Small intestine (tissue), 7 donors: ENCODE measurements at regions not wholly inside any gene's neighbourhood (a gene's known extent, or its start where the extent isn't known, plus 50 kb on each side); places are given as distances from the start of the nearest gene placed in this dataset.

Experiments
- DNase-seq, 2 donors: peaks; one replicate each; pipeline versions ENCODE4 v3.0.0 to v3.0.0-alpha.2; 2013
- FAIRE-seq: peaks from 2 replicates; lab custom pipeline; 2012; peaks lifted over from hg19 to GRCh38; lab: Jason Lieb, UNC
- H3K27ac ChIP-seq, 3 donors: one replicate each; pipeline ENCODE4 v1.5.1; 2013; ENCODE audit warnings: low read length in 2 of 3, mild to moderate bottlenecking in 2 of 3, control low read depth in 1 of 3, inconsistent platforms in 1 of 3, low read depth in 1 of 3, moderate library complexity in 1 of 3
- H3K27me3 ChIP-seq, 3 donors: one replicate each; pipeline ENCODE4 v1.6.1; 2013; ENCODE audit warnings: low read length in 3 of 3, inconsistent platforms in 1 of 3; ENCODE audit not compliant: control insufficient read depth in 3 of 3, insufficient read depth in 3 of 3
- H3K36me3 ChIP-seq, 3 donors: one replicate each; pipeline ENCODE4 v1.6.1; 2013; ENCODE audit warnings: low read length in 3 of 3, inconsistent platforms in 1 of 3, low read depth in 1 of 3, mild to moderate bottlenecking in 1 of 3, moderate library complexity in 1 of 3; ENCODE audit not compliant: control insufficient read depth in 3 of 3, insufficient read depth in 2 of 3
- H3K4me1 ChIP-seq, 3 donors: one replicate each; pipeline ENCODE4 v1.6.1; 2013; ENCODE audit warnings: low read length in 2 of 3, inconsistent platforms in 1 of 3, low read depth in 1 of 3, mild to moderate bottlenecking in 1 of 3, moderate library complexity in 1 of 3; ENCODE audit not compliant: control insufficient read depth in 3 of 3, insufficient read depth in 2 of 3
- H3K4me3 ChIP-seq, 3 donors: one replicate each; pipeline ENCODE4 v1.5.1; 2013; ENCODE audit warnings: low read length in 3 of 3, control low read depth in 1 of 3, inconsistent platforms in 1 of 3, low read depth in 1 of 3, mild to moderate bottlenecking in 1 of 3, moderate library complexity in 1 of 3
- H3K9me3 ChIP-seq, 2 donors: one replicate each; pipeline ENCODE4 v1.6.1; 2013; ENCODE audit warnings: low read depth in 1 of 2, low read length in 1 of 2; ENCODE audit not compliant: control insufficient read depth in 2 of 2, insufficient read depth in 1 of 2
- WGBS, 3 donors: extraction: QIAGEN DNeasy Blood & Tissue Kit; methylation state at CpG; one replicate each; pipeline ENCODE4 v1.1.7; 2013; 5-methylcytosine and 5-hydroxymethylcytosine counted together
- donor health status: healthy with polysubstance abuse.
- donor health status: control.
- donor health status: control.
- donor health status: Bipolar disorder and iron deficiency.
- donor health status: healthy.

DNA sequence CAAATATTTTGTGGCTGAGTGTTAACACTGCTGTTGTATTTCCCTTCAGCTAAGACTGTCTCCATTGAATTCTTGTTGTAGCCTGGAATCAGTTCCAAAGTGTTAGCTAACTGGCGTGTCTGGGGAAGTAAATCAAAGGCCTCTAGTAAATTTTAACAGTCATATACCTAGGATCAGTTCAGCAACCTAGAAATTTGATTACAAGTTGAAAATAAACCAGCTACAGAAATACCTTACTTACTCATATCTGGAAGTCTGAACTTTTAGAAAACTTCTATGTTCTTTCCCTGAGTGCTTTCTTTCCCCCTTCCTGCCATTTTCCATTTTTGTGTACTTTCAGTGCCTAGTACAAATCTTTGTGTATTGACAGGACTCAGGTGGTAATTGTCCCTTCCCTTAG lies 396.7 kb upstream of the DCC start:
- Histone ChIP-seq H3K4me3 (no peak overlapping the region), H3K9me3 (peaks cover 0 to 2% of the 10 kb centered on the region in 2 donors), H3K27ac (no peak overlapping the region), H3K27me3 (no peaks in the 10 kb centered on the region), H3K36me3 (no peaks in the 10 kb centered on the region), H3K4me1 (no peaks in the 10 kb centered on the region)
- DNase-seq (no peak), FAIRE-seq (no peak)
- 67 to 88% (median 76%) methylated on average over 1 of the region's 1 CpG for WGBS, 3 donors

- WGBS, 3 donors, result 38 to 68% (median 41%) methylated on average over 4 of the region's 4 CpGs
- Histone ChIP-seq H3K4me1 (no peaks in the 10 kb centered on the region), H3K4me3 (no peak overlapping the region), H3K9me3 (peaks cover 0 to 2% of the 10 kb centered on the region in 2 donors), H3K36me3 (no peaks in the 10 kb centered on the region), H3K27ac (no peak overlapping the region), H3K27me3 (no peaks in the 10 kb centered on the region)
- no peak for FAIRE-seq
- no peak for DNase-seq
Observed at GRCh38 chr18:51946946-51947345, 393.1 kb upstream of the DCC start.

DNA sequence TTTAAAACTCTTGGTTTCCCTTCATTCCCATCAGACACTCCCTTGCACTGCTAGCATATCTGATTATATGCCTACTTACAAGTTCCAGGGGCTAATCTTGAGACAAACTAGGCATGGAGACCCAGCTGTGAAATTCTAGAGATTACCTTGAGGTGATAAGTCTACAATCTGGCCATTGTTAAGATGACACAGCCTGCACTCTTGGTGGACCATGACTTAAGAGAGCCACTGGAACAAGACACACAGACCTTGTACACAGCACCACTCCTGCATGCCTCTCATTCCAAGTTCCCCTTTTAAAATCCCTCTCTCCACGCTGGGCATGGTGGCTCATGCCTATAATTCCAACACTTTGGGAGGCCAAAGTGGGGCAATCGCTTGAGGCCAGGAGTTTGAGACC lies 387.2 kb upstream of the DCC start:
- Histone ChIP-seq H3K4me3 (no peak overlapping the region), H3K9me3 (no peaks in the 10 kb centered on the region), H3K36me3 (no peaks in the 10 kb centered on the region), H3K27me3 (no peaks in the 10 kb centered on the region), H3K27ac (no peak overlapping the region), H3K4me1 (no peaks in the 10 kb centered on the region)
- FAIRE-seq (no peak), DNase-seq (no peak)
- 67 to 79% (median 75%) methylated on average over 2 of the region's 2 CpGs for WGBS, 3 donors

DNA sequence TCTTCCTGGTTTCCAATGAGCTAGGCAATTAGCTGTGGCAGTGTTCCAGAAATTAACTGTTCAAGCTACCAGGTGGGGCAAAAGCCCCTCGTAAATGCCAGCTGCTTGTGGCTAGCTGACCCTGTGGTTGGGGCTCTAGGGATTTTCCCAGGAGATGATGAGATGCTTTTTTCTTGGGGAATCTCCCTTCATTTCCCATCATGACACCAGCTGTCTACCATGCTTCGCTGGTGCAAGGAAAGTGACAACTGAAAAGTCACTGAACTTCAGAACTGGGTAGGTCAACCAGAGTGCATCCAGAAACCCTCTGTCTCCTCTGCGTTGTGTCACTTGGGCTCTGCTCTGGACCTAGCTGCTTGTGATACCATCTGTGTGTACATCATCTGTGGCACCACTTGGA lies 386.5 kb upstream of the DCC start:
- FAIRE-seq (no peak), DNase-seq (no peak)
- WGBS, 3 donors, result 54 to 71% (median 59%) methylated on average over 3 of the region's 3 CpGs
- no peak overlapping the region for H3K4me3 ChIP-seq
- no peak overlapping the region for H3K27ac ChIP-seq
- H3K36me3 ChIP-seq, result no peaks in the 10 kb centered on the region
- H3K27me3 ChIP-seq, result no peaks in the 10 kb centered on the region
- no peaks in the 10 kb centered on the region for H3K4me1 ChIP-seq
- H3K9me3 ChIP-seq, result no peaks in the 10 kb centered on the region

DNA sequence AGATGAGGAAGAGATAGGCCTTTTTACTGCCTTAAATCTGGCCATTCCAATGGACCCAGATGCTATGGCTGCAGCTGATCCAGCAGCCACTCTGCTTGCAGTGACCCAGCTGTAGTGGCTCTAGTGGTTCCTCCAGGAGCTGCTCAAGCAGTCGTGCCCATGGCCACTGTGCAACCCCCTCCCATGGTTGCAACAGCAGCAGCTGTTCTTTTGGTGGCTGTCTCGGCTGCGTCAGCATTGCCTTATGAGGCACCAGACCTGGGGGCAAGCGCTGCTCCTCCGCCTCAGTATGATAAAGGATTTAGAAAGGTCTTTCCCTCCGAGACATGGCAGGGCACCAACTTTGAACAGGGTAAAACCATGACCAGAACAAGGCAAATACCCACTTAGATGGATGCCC lies 384.9 kb upstream of the DCC start:
- Histone ChIP-seq H3K27me3 (no peaks in the 10 kb centered on the region), H3K4me3 (no peak overlapping the region), H3K27ac (no peak overlapping the region), H3K36me3 (no peaks in the 10 kb centered on the region), H3K4me1 (no peaks in the 10 kb centered on the region), H3K9me3 (no peaks in the 10 kb centered on the region)
- no peak for FAIRE-seq
- no peak for DNase-seq
- WGBS, 3 donors, result 79 to 88% (median 87%) methylated on average over 6 of the region's 6 CpGs

GRCh38 chr18:51957001-51957400 lies 383.0 kb upstream of the DCC start:
- H3K36me3 ChIP-seq, result no peaks in the 10 kb centered on the region
- no peaks in the 10 kb centered on the region for H3K27me3 ChIP-seq
- no peaks in the 10 kb centered on the region for H3K9me3 ChIP-seq
- FAIRE-seq (no peak), DNase-seq (no peak)
- 76 to 86% (median 77%) methylated on average over 4 of the region's 4 CpGs for WGBS, 3 donors
- no peak overlapping the region for H3K4me3 ChIP-seq
- no peaks in the 10 kb centered on the region for H3K4me1 ChIP-seq
- H3K27ac ChIP-seq, result no peak overlapping the region

GRCh38 chr18:51980101-51980500 lies 359.9 kb upstream of the DCC start:
- Histone ChIP-seq H3K27ac (no peak overlapping the region), H3K9me3 (no peaks in the 10 kb centered on the region), H3K4me3 (no peak overlapping the region), H3K36me3 (no peaks in the 10 kb centered on the region), H3K27me3 (no peaks in the 10 kb centered on the region), H3K4me1 (no peaks in the 10 kb centered on the region)
- WGBS, 3 donors, result 67 to 77% (median 73%) methylated on average over 3 of the region's 3 CpGs
- DNase-seq (no peak), FAIRE-seq (no peak)

GRCh38 chr18:51988277-51988676 lies 351.7 kb upstream of the DCC start:
- FAIRE-seq, result no peak
- no peak overlapping the region for H3K27ac ChIP-seq
- H3K9me3 ChIP-seq, result no peaks in the 10 kb centered on the region
- no peaks in the 10 kb centered on the region for H3K36me3 ChIP-seq
- DNase-seq, result no peak
- WGBS, 3 donors, result 27 to 32% (median 28%) methylated on average over 2 of the region's 2 CpGs
- H3K4me3 ChIP-seq, result no peak overlapping the region
- H3K4me1 ChIP-seq, result no peaks in the 10 kb centered on the region
- no peaks in the 10 kb centered on the region for H3K27me3 ChIP-seq

DNA sequence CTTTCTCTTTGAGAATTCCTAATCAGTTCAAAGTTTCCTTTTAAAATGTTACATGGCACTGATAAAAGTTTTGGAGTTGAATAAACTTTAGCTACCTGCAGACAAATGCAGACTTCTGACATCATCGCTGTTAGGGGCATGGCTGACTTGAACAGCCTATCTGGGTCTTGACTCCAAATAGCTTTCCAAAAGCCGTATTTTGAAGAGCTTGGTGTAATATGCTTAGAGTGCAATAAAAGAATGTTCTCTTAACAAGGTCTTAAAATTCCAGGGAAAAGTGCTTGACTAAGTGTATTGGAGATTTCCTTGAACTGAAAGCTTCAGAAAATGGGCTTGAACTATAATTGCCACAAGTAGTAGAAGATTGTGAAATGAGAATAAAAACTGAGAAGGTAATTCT lies 342.9 kb upstream of the DCC start:
- DNase-seq (no peak), FAIRE-seq (no peak)
- H3K4me3 ChIP-seq, result no peak overlapping the region
- no peaks in the 10 kb centered on the region for H3K4me1 ChIP-seq
- H3K9me3 ChIP-seq, result no peaks in the 10 kb centered on the region
- H3K27ac ChIP-seq, result no peak overlapping the region
- no peaks in the 10 kb centered on the region for H3K36me3 ChIP-seq
- WGBS, 3 donors, result 84 to 89% (median 86%) methylated on average over 2 of the region's 2 CpGs
- no peaks in the 10 kb centered on the region for H3K27me3 ChIP-seq
